ENCODE measurements at regions not wholly inside any gene's neighbourhood (a gene's known extent, or its start where the extent isn't known, plus 50 kb on each side); places are given as distances from the start of the nearest gene placed in this dataset.

GRCh38 chr2:161100211-161100895 lies 59.9 kb upstream of the TANK start:
- no peak overlapping the region for H3K4me3 ChIP-seq (ENCODE audit: low read length)
- H3K36me3 ChIP-seq (ENCODE audit: insufficient read depth, low read length) = no peaks in the 10 kb centered on the region
- no peaks in the 10 kb centered on the region for H3K4me1 ChIP-seq (ENCODE audit: insufficient read depth, low read length)
- no peaks in the 10 kb centered on the region for H3K36me3 Mint-ChIP-seq (ENCODE audit: low read depth)
- no peaks in the 10 kb centered on the region for H3K9me3 Mint-ChIP-seq
- no peak overlapping the region for H3K4me3 Mint-ChIP-seq
- H3K27me3 Mint-ChIP-seq = no peaks in the 10 kb centered on the region
- H3K27ac Mint-ChIP-seq = no peak overlapping the region
- intact Hi-C loops (cut with DNase I, micrococcal nuclease) = no loop called here
- POLR2A ChIA-PET = no interaction called here
- H3K27me3 ChIP-seq (ENCODE audit: control insufficient read depth in 1 of 2, insufficient read depth in 2 of 2, low read length in 2 of 2) = no peaks in the 10 kb centered on the region
- CTCF ChIA-PET = interaction anchor here (1.2 to 1.5 kb wide), 3 partner anchors 10 to 146 kb away, joined by 3 to 4 read pairs (median 3); no protein-coding TSS in a partner anchor
- H3K9me3 ChIP-seq (ENCODE audit: control insufficient read depth in 1 of 2, insufficient read depth in 1 of 2, low read length in 2 of 2) = no peaks in the 10 kb centered on the region
- no peak for DNase-seq
- no peak for ATAC-seq (ENCODE audit: poor library complexity)
- H3K4me1 Mint-ChIP-seq (ENCODE audit: low read depth) = no peaks in the 10 kb centered on the region
- TF ChIP-seq, protein P1, sequence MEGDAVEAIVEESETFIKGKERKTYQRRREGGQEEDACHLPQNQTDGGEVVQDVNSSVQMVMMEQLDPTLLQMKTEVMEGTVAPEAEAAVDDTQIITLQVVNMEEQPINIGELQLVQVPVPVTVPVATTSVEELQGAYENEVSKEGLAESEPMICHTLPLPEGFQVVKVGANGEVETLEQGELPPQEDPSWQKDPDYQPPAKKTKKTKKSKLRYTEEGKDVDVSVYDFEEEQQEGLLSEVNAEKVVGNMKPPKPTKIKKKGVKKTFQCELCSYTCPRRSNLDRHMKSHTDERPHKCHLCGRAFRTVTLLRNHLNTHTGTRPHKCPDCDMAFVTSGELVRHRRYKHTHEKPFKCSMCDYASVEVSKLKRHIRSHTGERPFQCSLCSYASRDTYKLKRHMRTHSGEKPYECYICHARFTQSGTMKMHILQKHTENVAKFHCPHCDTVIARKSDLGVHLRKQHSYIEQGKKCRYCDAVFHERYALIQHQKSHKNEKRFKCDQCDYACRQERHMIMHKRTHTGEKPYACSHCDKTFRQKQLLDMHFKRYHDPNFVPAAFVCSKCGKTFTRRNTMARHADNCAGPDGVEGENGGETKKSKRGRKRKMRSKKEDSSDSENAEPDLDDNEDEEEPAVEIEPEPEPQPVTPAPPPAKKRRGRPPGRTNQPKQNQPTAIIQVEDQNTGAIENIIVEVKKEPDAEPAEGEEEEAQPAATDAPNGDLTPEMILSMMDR (IDR thresholded peaks at IDR 0.05) = no peak
- no peak overlapping the region for H3K27ac ChIP-seq (ENCODE audit: low read depth in 1 of 2, low read length in 2 of 2)

GRCh38 chr2:161101406-161101805 lies 58.8 kb upstream of the TANK start:
- CTCF ChIA-PET = interaction anchor here (1.5 kb wide), 1 partner anchor 18 kb away, joined by 3 read pairs; no protein-coding TSS in a partner anchor
- no peaks in the 10 kb centered on the region for H3K9me3 ChIP-seq (ENCODE audit: control insufficient read depth in 1 of 2, insufficient read depth in 1 of 2, low read length in 2 of 2)
- DNase-seq = no peak
- no peak overlapping the region for H3K27ac Mint-ChIP-seq
- intact Hi-C loops (cut with DNase I, micrococcal nuclease) = no loop called here
- H3K36me3 ChIP-seq (ENCODE audit: insufficient read depth, low read length) = no peaks in the 10 kb centered on the region
- TF ChIP-seq, protein P1 (IDR thresholded peaks at IDR 0.05) = no peak
- H3K36me3 Mint-ChIP-seq (ENCODE audit: low read depth) = no peaks in the 10 kb centered on the region
- H3K4me1 ChIP-seq (ENCODE audit: insufficient read depth, low read length) = no peaks in the 10 kb centered on the region
- H3K4me3 Mint-ChIP-seq = no peak overlapping the region
- H3K27me3 ChIP-seq (ENCODE audit: control insufficient read depth in 1 of 2, insufficient read depth in 2 of 2, low read length in 2 of 2) = no peaks in the 10 kb centered on the region
- H3K27ac ChIP-seq (ENCODE audit: low read depth in 1 of 2, low read length in 2 of 2) = no peak overlapping the region
- no peak for ATAC-seq (ENCODE audit: poor library complexity)
- no peaks in the 10 kb centered on the region for H3K27me3 Mint-ChIP-seq
- no peaks in the 10 kb centered on the region for H3K9me3 Mint-ChIP-seq
- H3K4me3 ChIP-seq (ENCODE audit: low read length) = no peak overlapping the region
- H3K4me1 Mint-ChIP-seq (ENCODE audit: low read depth) = no peaks in the 10 kb centered on the region
- POLR2A ChIA-PET = no interaction called here

DNA sequence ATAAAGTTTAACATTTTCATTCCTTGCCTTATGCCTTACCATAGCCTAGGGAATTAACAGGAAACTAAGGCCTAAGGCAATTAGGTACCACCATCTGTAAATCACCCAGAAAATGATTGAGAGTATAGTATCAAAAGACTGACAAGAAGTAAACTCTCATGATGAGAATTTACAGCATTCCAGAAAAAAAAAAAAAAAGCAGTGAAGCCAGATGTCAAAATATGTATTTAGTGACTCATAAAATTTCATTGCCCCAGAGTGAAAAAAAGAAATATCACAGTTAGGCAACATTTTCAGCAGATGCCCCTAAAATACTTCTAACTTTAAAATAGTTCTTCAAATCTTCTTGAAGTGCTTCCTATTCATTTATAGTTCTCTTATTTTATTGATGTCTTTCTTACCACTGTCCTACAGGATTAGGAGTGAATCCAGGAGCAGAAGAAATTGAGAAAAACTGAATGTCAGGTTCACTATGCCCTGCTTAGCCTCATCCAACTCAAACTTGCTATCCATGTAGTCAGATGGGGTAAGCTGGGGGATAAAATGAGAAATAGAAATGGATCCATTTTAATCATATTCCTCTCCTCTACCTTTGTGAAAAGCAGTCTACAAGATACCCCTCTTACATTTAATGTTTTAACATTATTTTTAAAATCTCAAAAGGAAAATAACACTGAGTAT lies 57.3 kb upstream of the TANK start:
- no peaks in the 10 kb centered on the region for H3K4me1 Mint-ChIP-seq (ENCODE audit: low read depth)
- no peak for ATAC-seq (ENCODE audit: poor library complexity)
- Histone ChIP-seq H3K27me3 (ENCODE audit: control insufficient read depth in 1 of 2, insufficient read depth in 2 of 2, low read length in 2 of 2) (no peaks in the 10 kb centered on the region), H3K36me3 (ENCODE audit: insufficient read depth, low read length) (no peaks in the 10 kb centered on the region), H3K9me3 (ENCODE audit: control insufficient read depth in 1 of 2, insufficient read depth in 1 of 2, low read length in 2 of 2) (no peaks in the 10 kb centered on the region), H3K4me1 (ENCODE audit: insufficient read depth, low read length) (no peaks in the 10 kb centered on the region), H3K4me3 (ENCODE audit: low read length) (no peak overlapping the region), H3K27ac (ENCODE audit: low read depth in 1 of 2, low read length in 2 of 2) (no peak overlapping the region)
- TF ChIP-seq, protein P1 (IDR thresholded peaks at IDR 0.05) = no peak
- H3K9me3 Mint-ChIP-seq = no peaks in the 10 kb centered on the region
- no peak overlapping the region for H3K27ac Mint-ChIP-seq
- CTCF ChIA-PET = no interaction called here
- POLR2A ChIA-PET = no interaction called here
- no peaks in the 10 kb centered on the region for H3K36me3 Mint-ChIP-seq (ENCODE audit: low read depth)
- no peak for DNase-seq
- intact Hi-C loops (cut with DNase I, micrococcal nuclease) = no loop called here
- H3K27me3 Mint-ChIP-seq = no peaks in the 10 kb centered on the region
- H3K4me3 Mint-ChIP-seq = no peak overlapping the region
